Activated naive CD8-positive, alpha-beta T cell treated with anti-CD3 and anti-CD28 coated beads for 36 hours (primary cell): ENCODE measurements at regions not wholly inside any gene's neighbourhood (a gene's known extent, or its start where the extent isn't known, plus 50 kb on each side); places are given as distances from the start of the nearest gene placed in this dataset.

Experiments used
- DNase-seq: peaks from one replicate; pipeline ENCODE4 v3.0.0; 2021
- H3K27ac Mint-ChIP-seq: one replicate; pipeline ENCODE4 v1.8.0; 2022; ENCODE audit warnings: mild to moderate bottlenecking, moderate library complexity, mixed read lengths
- H3K27me3 Mint-ChIP-seq: one replicate; pipeline ENCODE4 v1.8.0; 2022; ENCODE audit warnings: mild to moderate bottlenecking, mixed read lengths
- H3K36me3 Mint-ChIP-seq: one replicate; pipeline ENCODE4 v1.8.0; 2021; ENCODE audit warnings: mild to moderate bottlenecking, mixed read lengths
- H3K4me1 Mint-ChIP-seq: one replicate; pipeline ENCODE4 v1.8.0; 2021; ENCODE audit warnings: mixed read lengths
- H3K4me3 Mint-ChIP-seq: one replicate; pipeline ENCODE4 v1.8.0; 2022; ENCODE audit warnings: mild to moderate bottlenecking, moderate library complexity, mixed read lengths
- H3K9me3 Mint-ChIP-seq: one replicate; pipeline ENCODE4 v1.8.0; 2022; ENCODE audit warnings: mixed read lengths

DNA sequence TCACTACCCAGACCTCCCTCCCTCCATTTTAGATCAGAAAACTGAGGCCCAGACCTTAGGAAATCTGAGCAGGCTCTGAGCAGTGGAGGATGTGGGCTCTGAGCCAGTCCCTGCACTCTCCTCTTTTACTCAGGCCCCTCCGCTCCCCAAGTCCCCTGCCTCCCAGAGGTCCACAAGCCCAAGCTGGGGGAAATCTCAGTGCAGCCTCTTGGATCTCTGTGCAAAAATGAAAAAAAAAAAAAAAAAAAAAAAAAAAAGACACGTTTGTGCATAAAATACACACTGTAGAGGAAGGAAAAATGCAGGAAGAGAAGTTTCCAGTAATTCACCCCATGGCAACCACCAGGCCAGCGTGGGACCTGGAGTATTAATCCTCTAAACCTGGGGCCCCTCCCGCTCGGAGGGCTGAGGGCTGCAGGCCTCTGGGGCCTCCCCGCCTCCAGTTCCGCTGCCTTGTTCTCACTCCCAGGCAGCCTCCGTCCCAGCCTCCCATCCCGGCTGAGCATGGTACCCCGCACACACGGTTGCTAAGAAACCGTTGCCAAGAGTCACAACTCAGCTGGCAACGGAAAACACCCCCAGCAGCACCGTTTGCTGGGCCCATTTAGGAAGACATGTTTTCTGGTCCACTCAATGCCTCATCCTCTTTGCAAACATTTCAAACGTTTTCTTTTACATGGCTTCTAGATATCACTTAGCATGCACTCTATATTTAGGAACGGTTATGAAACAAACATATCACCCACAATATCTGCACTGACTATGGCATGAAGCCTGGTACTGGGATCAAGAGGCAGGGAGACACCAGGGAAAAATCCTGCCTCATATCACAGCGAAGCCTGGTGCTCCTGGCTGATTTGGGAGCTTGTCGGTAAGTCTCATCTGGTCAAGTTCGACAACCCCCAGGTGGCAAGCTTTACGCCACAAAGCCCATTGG is 227.5 kb downstream of the CTTN start:
- H3K27ac Mint-ChIP-seq = no peak overlapping the region
- H3K9me3 Mint-ChIP-seq = no peaks in the 10 kb centered on the region
- no peak for DNase-seq
- H3K36me3 Mint-ChIP-seq = no peaks in the 10 kb centered on the region
- H3K4me1 Mint-ChIP-seq = no peaks in the 10 kb centered on the region
- H3K4me3 Mint-ChIP-seq = no peak overlapping the region
- H3K27me3 Mint-ChIP-seq = peaks cover 7% of the 10 kb centered on the region

DNA sequence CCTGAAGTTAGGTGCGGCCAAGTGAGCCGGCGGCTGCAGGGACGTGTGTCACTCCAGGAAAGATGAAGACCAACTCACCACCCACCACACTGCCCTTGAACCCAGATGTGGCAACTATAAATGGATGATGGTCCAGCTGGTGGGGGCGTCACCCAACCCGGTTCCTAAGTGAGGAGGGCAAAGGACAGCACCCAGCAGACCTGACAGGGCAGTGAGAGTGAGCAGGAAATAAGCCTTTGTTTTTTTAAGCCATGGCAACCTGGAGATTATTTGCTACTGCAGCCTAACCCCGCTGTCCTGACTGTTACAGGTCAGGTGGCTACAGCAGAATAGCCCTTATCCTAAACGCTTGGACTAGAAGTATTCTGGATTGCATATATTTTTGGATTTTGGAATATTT is 228.9 kb downstream of the CTTN start:
- DNase-seq = no peak
- no peaks in the 10 kb centered on the region for H3K9me3 Mint-ChIP-seq
- H3K4me1 Mint-ChIP-seq = no peaks in the 10 kb centered on the region
- H3K27me3 Mint-ChIP-seq = peaks cover 7% of the 10 kb centered on the region
- H3K4me3 Mint-ChIP-seq = no peak overlapping the region
- no peak overlapping the region for H3K27ac Mint-ChIP-seq
- H3K36me3 Mint-ChIP-seq = no peaks in the 10 kb centered on the region

DNA sequence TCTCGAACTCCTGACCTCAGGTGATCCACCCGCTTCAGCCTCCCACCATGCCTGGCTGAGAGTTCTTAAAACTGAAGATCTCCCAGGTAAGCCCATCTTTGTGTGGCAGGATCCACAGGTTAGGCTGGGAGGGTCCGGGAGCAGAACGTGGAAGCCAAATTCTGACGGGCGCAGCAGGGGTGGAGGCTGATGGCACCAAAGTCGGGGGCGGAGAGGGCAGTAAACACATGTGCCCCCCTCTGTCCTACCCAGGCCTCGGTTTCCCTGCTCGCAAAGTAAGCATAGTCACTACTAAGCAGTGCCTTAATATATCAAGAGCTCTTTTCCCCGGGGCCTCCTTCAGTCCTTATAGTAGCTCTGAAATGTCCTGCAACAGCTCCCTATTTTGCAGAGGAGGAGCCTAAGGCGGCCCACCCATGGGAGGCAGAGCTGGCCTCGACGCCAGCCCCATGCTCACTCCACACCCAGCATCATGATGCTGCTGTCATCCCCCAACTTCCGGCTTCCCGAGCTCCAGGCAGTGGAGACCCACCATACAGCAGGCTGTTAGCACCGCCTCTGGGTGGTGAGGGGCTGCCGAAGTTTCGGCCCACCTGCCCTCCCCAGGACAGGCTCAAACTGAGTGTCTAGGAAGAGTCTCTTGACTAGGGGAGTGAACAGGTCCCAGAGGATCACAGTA is 230.0 kb downstream of the CTTN start:
- H3K9me3 Mint-ChIP-seq = no peaks in the 10 kb centered on the region
- H3K27me3 Mint-ChIP-seq = peaks cover 7% of the 10 kb centered on the region
- no peak for DNase-seq
- H3K27ac Mint-ChIP-seq = no peak overlapping the region
- H3K4me1 Mint-ChIP-seq = no peaks in the 10 kb centered on the region
- H3K4me3 Mint-ChIP-seq = no peak overlapping the region
- H3K36me3 Mint-ChIP-seq = no peaks in the 10 kb centered on the region

DNA sequence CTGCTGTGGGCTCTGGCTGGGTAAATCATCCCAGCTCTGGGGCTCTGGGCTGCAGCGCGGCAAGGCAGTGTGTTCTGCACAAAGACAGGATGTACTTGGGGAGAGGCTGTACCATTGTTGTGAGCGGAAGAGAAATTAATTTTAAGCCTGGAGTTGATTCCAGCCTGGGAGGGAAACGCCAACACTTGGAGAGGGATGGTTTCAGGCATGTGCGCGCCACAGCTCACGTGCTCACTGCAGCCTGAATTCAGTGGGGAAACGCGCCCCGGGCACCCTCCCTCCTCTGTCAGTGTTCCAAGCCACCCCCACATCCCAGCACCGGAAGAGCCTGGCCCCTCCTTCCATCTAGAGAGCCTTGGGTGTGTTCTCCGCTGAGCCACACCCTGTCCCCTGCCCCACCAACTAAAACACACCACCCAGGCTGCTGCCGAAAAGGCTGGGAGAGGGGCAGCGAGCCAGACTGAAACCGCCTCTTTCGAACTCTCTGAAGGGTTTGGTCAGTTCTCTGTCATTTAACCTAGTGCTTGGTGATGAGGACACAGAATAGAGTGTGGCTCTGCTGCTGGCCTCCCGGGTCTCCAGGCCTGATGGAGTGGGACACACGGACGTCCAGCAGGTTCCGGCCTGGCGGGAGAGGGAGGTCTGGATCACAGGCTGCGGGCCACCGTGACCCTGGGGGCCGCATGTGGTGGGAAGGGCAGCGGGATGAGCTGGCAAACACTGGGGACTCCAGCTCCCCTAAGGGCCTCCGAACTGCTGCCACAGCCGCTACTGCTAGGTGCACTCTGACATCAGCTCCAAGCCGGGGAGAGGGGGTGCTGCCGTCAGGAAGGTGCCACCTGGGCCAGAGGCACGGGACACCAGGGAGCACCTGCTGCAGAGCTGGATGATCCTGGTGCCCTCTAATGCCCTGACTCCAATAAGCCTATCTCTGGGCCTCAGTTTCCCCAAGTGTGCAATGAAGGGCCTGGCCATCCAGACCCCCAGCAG is 230.8 kb downstream of the CTTN start:
- DNase-seq = no peak
- H3K4me1 Mint-ChIP-seq = no peaks in the 10 kb centered on the region
- H3K36me3 Mint-ChIP-seq = no peaks in the 10 kb centered on the region
- H3K4me3 Mint-ChIP-seq = no peak overlapping the region
- H3K9me3 Mint-ChIP-seq = no peaks in the 10 kb centered on the region
- H3K27me3 Mint-ChIP-seq = peaks cover 7% of the 10 kb centered on the region
- no peak overlapping the region for H3K27ac Mint-ChIP-seq

DNA sequence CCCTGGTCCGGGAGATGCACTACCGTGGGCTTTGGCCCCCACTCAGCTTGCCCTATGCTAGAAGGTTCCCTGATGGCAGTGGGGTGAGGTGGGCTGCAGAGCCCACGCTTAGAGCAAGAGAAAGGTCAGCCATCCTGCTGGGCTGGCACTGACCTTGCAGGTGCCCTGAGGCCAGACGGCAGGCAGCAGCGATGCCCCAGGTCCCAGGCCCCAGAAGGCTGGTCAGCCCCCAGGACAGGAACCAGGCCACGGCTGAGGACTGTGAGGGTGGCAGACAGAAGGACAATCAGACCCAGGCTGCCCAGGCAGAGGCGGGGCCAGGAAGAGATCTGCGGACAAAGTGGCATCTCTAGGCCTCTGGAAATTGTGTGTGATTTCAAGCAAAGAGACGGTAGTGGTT is 231.7 kb downstream of the CTTN start:
- no peak overlapping the region for H3K27ac Mint-ChIP-seq
- no peaks in the 10 kb centered on the region for H3K4me1 Mint-ChIP-seq
- peaks cover 7% of the 10 kb centered on the region for H3K27me3 Mint-ChIP-seq
- no peak for DNase-seq
- H3K4me3 Mint-ChIP-seq = no peak overlapping the region
- no peaks in the 10 kb centered on the region for H3K9me3 Mint-ChIP-seq
- no peaks in the 10 kb centered on the region for H3K36me3 Mint-ChIP-seq

DNA sequence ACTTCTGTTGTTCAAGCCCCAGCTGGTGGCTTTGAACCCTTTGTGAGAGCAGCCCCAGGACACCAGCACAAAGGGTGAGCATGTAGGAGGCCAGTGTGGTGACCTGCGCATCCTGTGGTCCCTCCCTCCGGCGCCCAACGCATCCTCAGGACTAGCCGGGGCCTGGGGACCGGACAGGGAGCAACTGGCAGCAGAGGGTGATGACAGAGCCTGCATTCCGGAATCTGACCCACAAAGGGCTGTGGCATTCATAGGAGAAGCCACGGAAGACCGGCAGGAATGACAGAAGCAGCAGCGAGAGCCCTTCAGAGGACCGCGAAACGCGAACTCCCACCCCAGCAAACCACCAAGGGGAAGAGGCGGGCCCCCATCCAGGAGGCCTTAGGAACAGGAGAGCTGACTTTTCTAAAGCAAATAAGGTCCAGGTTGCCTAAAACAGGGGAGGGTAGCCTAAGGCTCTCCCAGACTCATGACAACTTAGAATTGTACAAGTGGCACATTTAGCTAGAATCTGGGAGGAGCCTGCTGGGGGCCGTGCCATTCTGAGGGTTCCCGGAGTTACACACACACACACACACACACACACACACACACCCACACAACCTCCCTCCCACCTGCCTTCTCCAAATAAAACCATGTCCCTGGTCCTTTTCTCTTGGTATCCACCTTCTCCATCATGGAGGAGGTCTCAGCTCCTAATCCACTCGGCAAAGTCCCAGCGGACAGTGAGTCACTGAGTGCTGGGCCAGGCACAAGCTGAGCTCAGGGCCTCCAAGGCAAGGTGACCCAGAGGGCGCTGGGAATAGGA is 232.7 kb downstream of the CTTN start:
- Mint-ChIP-seq H3K4me3 (no peak overlapping the region), H3K9me3 (no peaks in the 10 kb centered on the region), H3K36me3 (no peaks in the 10 kb centered on the region), H3K27me3 (peaks cover 7% of the 10 kb centered on the region), H3K4me1 (no peaks in the 10 kb centered on the region), H3K27ac (no peak overlapping the region)
- DNase-seq = no peak

DNA sequence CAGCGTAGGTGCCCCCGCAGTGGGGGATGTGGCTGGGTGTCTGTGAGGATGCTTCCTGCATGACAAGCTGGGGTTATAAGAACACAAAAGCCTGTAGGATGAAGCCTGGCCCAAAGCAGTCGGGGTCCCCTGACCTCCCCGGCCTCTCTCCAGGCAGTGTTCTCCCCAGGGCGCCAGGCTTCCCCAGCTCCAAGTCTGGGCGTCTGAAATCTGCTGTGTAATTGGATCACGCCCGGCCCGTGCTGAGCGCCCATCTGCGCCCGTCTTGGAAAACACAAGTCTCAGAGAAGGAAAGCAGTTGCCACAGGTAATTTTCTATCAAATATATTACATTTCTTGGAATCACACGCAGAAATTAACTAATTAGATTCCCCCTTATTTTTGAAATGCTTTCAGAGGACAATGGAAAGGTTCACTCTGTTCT is 233.3 kb downstream of the CTTN start:
- H3K4me3 Mint-ChIP-seq = no peak overlapping the region
- no peaks in the 10 kb centered on the region for H3K36me3 Mint-ChIP-seq
- DNase-seq = no peak
- H3K27ac Mint-ChIP-seq = no peak overlapping the region
- no peaks in the 10 kb centered on the region for H3K4me1 Mint-ChIP-seq
- no peaks in the 10 kb centered on the region for H3K9me3 Mint-ChIP-seq
- H3K27me3 Mint-ChIP-seq = peaks cover 7% of the 10 kb centered on the region

DNA sequence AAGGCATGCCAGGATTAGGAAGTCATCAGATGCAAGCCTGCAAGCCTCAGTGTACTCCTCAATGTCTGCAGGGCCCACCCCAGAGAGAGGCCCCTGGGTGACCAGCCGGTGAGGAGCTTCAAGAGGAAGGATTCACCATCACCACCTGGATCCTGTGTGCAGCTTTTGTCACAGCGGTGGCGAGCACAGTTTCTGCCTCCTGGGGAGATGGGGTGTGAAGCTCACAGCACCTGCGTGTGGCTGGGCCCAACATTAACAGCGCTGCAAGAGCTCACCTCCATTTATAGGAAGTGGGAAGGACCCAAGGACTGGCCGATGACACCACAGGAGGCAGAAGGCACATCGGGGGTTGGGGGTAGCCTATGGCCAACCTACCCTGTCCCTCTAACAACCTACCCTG is 235.3 kb downstream of the CTTN start:
- no peak overlapping the region for H3K27ac Mint-ChIP-seq
- H3K9me3 Mint-ChIP-seq = no peaks in the 10 kb centered on the region
- H3K4me1 Mint-ChIP-seq = no peaks in the 10 kb centered on the region
- no peaks in the 10 kb centered on the region for H3K36me3 Mint-ChIP-seq
- peaks cover 3% of the 10 kb centered on the region for H3K27me3 Mint-ChIP-seq
- no peak for DNase-seq
- no peak overlapping the region for H3K4me3 Mint-ChIP-seq

DNA sequence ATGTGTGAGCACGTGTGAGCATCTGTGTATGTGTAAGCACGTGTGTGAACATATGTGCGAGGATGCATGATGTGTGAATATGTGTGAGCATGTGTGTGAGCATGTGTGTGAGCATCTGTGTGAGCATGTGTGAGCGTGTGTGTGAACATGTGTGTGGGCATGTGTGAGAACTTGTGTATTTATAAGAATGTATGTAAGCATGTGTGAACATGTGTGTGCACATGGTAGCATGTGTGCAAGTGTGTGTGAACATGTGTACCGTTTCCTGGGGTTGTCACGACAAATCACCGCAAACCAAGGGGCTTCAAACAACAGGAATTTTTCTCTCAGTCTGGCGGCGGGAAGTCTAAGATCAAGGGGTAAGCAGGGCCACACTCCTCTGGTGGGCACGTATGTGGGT is 238.3 kb downstream of the CTTN start:
- no peak overlapping the region for H3K27ac Mint-ChIP-seq
- no peaks in the 10 kb centered on the region for H3K9me3 Mint-ChIP-seq
- H3K36me3 Mint-ChIP-seq = no peaks in the 10 kb centered on the region
- H3K4me3 Mint-ChIP-seq = no peak overlapping the region
- no peak for DNase-seq
- no peaks in the 10 kb centered on the region for H3K4me1 Mint-ChIP-seq
- peaks cover 12% of the 10 kb centered on the region for H3K27me3 Mint-ChIP-seq

DNA sequence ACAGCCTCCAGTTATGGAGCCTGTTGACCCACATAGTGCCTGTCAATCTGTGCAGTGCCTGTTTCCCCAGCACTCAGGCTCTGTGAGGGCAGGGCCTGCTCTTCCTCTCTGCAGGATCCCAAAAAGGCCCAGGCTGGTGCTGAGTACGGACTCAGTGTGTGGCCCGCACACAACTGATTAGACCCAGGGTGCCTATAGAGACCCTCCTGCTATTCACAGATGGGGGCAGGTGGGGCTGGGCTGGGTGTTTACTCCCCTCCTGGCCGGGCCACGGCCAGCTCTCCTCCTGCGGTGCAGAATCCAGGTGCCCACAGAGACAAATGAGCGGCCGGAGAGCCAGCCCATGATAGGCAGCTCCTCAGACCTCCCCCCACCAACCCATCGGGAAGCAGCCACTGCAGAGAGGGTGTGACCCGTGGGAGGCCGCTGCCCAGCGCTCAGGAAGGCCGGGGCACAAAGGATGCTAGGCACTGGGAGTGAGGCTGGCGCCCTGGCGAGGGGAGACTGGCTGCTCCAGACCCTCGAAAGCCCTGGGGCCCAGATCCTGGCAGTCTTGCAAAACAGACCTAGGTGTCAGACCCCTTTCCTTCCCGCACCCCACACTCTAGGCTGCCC is 239.0 kb downstream of the CTTN start:
- Mint-ChIP-seq H3K36me3 (no peaks in the 10 kb centered on the region), H3K4me1 (no peaks in the 10 kb centered on the region), H3K27ac (no peak overlapping the region)

DNA sequence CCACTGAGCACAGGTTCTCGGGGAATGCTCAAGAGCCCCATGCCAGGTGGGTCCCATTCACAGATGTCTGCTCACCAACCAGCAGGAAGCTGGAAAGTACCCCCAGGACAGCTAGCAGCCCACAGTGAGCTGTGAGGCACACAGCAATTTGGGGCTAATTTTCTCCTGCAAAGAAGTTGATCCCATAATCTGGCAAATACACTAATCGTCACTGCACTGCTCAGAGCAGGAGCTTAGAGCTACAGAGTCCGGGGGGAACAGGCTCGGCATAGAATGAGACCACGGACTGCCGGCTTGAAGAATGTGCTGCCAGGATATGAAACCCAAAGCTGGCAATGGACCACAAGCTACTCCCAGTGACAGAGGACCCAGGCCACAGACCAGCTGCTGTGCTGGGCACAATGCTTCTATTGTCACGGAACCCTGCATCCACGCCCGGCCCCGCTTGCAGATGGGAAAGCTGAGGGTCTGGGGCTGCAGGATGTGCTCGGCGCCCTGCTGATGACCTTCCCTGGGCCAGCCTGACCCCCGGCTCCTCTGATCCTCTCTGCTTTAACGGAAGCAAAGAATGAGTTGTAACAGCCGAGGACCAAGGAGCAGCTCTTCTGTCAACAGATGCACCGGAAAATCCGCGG is 239.7 kb downstream of the CTTN start:
- Mint-ChIP-seq H3K27me3 (peaks cover 12% of the 10 kb centered on the region), H3K36me3 (no peaks in the 10 kb centered on the region), H3K9me3 (no peaks in the 10 kb centered on the region)

More for the DNA sequence above, 239.0 kb downstream of the CTTN start:
- no peaks in the 10 kb centered on the region for H3K9me3 Mint-ChIP-seq
- DNase-seq = no peak
- H3K4me3 Mint-ChIP-seq = no peak overlapping the region
- H3K27me3 Mint-ChIP-seq = peaks cover 12% of the 10 kb centered on the region

DNA sequence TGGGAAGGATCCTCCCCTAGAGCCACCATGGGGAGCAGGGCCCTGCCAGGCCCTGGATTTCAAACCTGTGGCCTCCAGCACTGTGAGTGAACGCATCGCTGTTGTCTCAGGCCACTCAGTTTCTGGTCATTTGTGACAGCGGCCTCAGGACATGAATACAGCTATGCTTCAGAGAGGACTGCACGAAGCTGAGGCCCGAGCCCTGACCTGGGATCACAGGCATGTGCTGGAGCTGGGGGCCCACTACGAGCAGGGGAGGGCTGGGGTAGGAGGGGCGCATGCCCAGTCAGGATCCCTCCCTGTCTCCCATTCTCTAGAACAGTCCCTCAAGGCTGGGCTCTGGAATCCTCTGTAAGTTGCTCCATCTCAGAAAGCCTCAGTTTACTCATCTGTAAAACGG is 242.1 kb downstream of the CTTN start:
- no peaks in the 10 kb centered on the region for H3K36me3 Mint-ChIP-seq
- H3K9me3 Mint-ChIP-seq = no peaks in the 10 kb centered on the region
- H3K4me3 Mint-ChIP-seq = no peak overlapping the region
- no peak overlapping the region for H3K27ac Mint-ChIP-seq
- no peaks in the 10 kb centered on the region for H3K4me1 Mint-ChIP-seq
- DNase-seq = no peak
- H3K27me3 Mint-ChIP-seq = peaks cover 29% of the 10 kb centered on the region

More for the DNA sequence above, 239.7 kb downstream of the CTTN start:
- Mint-ChIP-seq H3K27ac (no peak overlapping the region), H3K4me3 (no peak overlapping the region), H3K4me1 (no peaks in the 10 kb centered on the region)
- DNase-seq = no peak

DNA sequence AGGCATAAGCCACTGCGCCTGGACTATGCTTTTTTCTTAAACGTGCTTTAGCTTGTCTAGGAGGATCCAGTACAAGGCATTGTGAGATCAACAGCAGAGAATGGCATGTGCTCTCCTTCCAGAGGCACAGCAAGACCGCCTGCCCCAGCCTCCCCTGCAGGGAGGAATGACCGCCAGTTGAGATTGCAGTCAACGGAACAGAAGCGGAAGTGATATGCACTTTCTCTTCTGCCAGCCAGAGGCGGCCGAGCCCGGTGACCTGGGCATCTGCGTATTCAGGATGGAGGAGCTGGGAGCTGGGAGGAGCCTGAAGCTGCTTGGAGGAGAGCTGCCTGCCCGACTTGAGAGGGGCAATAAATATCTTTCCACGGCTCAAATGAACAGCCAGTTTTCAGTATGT is 243.0 kb downstream of the CTTN start:
- H3K27ac Mint-ChIP-seq = no peak overlapping the region
- H3K27me3 Mint-ChIP-seq = peaks cover 36% of the 10 kb centered on the region
- H3K4me3 Mint-ChIP-seq = no peak overlapping the region
- no peak for DNase-seq
- no peaks in the 10 kb centered on the region for H3K4me1 Mint-ChIP-seq
- no peaks in the 10 kb centered on the region for H3K36me3 Mint-ChIP-seq
- H3K9me3 Mint-ChIP-seq = no peaks in the 10 kb centered on the region
